ENCODE measurements at regions not wholly inside any gene's neighbourhood (a gene's known extent, or its start where the extent isn't known, plus 50 kb on each side); places are given as distances from the start of the nearest gene placed in this dataset.

- TF ChIP-seq TCF12 (IDR thresholded peaks at IDR 0.05) (0 out of 2 replicates have a peak, but pooled peaks have one; percentile 6), CTCF (IDR thresholded peaks at IDR 0.05) (no peak), TEAD4 (IDR thresholded peaks at IDR 0.05; ENCODE audit: borderline replicate concordance, insufficient read depth) (no peak), USF2 (IDR thresholded peaks at IDR 0.05; ENCODE audit: borderline replicate concordance, low read depth, low read length) (no peak), TAF1 (IDR thresholded peaks at IDR 0.05; ENCODE audit: borderline replicate concordance, low read depth, low read length) (no peak)
These were observed 140.6 kb upstream of the TMEM168 start for GRCh38 chr7:112930787-112931186.

All from SK-N-SH (cell line).